ENCODE measurements at regions not wholly inside any gene's neighbourhood (a gene's known extent, or its start where the extent isn't known, plus 50 kb on each side); places are given as distances from the start of the nearest gene placed in this dataset.

- ATAC-seq, result no peak
Observed at GRCh38 chr5:144794922-144795321, 624.2 kb downstream of the KCTD16 start.

DNA sequence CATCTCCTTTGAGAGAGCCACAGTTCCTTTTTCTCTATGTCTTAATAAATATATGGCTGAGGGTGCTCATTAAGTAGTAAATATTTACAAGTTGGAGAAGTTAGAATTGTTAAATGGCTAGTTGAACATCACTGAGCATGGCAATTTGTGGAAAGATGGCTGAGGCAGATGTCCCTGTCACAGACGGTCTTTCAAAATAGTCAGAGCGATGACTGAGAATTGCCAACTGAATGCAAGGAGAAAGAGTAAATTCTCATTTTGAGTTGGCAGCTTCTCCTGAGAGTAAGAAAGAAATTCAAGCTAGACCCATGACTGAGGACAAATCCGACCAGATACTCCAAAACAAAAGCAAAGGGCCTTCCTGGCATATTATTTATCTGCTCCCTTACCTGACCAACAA lies 617.9 kb downstream of the KCTD16 start:
- no peak for ATAC-seq
- TF ChIP-seq SNAI2 (CRISPR knock-in tag; IDR thresholded peaks at IDR 0.05), result no peak
- TF ChIP-seq, protein P1, sequence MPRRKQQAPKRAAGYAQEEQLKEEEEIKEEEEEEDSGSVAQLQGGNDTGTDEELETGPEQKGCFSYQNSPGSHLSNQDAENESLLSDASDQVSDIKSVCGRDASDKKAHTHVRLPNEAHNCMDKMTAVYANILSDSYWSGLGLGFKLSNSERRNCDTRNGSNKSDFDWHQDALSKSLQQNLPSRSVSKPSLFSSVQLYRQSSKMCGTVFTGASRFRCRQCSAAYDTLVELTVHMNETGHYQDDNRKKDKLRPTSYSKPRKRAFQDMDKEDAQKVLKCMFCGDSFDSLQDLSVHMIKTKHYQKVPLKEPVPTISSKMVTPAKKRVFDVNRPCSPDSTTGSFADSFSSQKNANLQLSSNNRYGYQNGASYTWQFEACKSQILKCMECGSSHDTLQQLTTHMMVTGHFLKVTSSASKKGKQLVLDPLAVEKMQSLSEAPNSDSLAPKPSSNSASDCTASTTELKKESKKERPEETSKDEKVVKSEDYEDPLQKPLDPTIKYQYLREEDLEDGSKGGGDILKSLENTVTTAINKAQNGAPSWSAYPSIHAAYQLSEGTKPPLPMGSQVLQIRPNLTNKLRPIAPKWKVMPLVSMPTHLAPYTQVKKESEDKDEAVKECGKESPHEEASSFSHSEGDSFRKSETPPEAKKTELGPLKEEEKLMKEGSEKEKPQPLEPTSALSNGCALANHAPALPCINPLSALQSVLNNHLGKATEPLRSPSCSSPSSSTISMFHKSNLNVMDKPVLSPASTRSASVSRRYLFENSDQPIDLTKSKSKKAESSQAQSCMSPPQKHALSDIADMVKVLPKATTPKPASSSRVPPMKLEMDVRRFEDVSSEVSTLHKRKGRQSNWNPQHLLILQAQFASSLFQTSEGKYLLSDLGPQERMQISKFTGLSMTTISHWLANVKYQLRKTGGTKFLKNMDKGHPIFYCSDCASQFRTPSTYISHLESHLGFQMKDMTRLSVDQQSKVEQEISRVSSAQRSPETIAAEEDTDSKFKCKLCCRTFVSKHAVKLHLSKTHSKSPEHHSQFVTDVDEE (CRISPR knock-in tag; IDR thresholded peaks at IDR 0.05), result no peak
- no peak for TF ChIP-seq POU6F1 (CRISPR knock-in tag; IDR thresholded peaks at IDR 0.05; ENCODE audit: borderline replicate concordance, low read depth)
- no peak for TF ChIP-seq OSR1 (CRISPR knock-in tag; IDR thresholded peaks at IDR 0.05)
- no peak for TF ChIP-seq ARNTL (CRISPR knock-in tag; IDR thresholded peaks at IDR 0.05; ENCODE audit: borderline replicate concordance, low read depth)
- no peak for TF ChIP-seq ZNF565 (CRISPR knock-in tag; conservative IDR thresholded peaks at IDR 0.05; ENCODE audit: low read depth)
- TF ChIP-seq ZNF70 (CRISPR knock-in tag; IDR thresholded peaks at IDR 0.05), result no peak
- TF ChIP-seq ZFP30 (CRISPR knock-in tag; IDR thresholded peaks at IDR 0.05), result no peak
- TF ChIP-seq CSDC2 (CRISPR knock-in tag; IDR thresholded peaks at IDR 0.05), result no peak

More at GRCh38 chr5:144794922-144795321, 624.2 kb downstream of the KCTD16 start:
- TF ChIP-seq CREB5 (CRISPR knock-in tag; IDR thresholded peaks at IDR 0.05; ENCODE audit: low read depth), result no peak
- TF ChIP-seq ZFP30 (CRISPR knock-in tag; IDR thresholded peaks at IDR 0.05), result no peak
- TF ChIP-seq PPARA (CRISPR knock-in tag; IDR thresholded peaks at IDR 0.05; ENCODE audit: borderline replicate concordance), result no peak
- no peak for TF ChIP-seq GLIS3 (CRISPR knock-in tag; IDR thresholded peaks at IDR 0.05)
- no peak for TF ChIP-seq TOX (CRISPR knock-in tag; IDR thresholded peaks at IDR 0.05; ENCODE audit: borderline replicate concordance)
- TF ChIP-seq ZFP3 (CRISPR knock-in tag; IDR thresholded peaks at IDR 0.05), result no peak
- TF ChIP-seq CSRNP3 (CRISPR knock-in tag; IDR thresholded peaks at IDR 0.05), result no peak
- TF ChIP-seq ZNF70 (CRISPR knock-in tag; IDR thresholded peaks at IDR 0.05), result no peak
- TF ChIP-seq TCF4 (CRISPR knock-in tag; IDR thresholded peaks at IDR 0.05; ENCODE audit: borderline replicate concordance), result no peak
- no peak for TF ChIP-seq ESRRG (CRISPR knock-in tag; IDR thresholded peaks at IDR 0.05)
- no peak for TF ChIP-seq ZC3H10 (CRISPR knock-in tag; IDR thresholded peaks at IDR 0.05)
- no peak for TF ChIP-seq RARB (CRISPR knock-in tag; IDR thresholded peaks at IDR 0.05)
- TF ChIP-seq POU6F1 (CRISPR knock-in tag; IDR thresholded peaks at IDR 0.05; ENCODE audit: borderline replicate concordance, low read depth), result no peak
- no peak for TF ChIP-seq ISL1 (CRISPR knock-in tag; IDR thresholded peaks at IDR 0.05)
- no peak for TF ChIP-seq CSDC2 (CRISPR knock-in tag; IDR thresholded peaks at IDR 0.05)
- TF ChIP-seq, protein P1 (CRISPR knock-in tag; IDR thresholded peaks at IDR 0.05), result no peak
- no peak for TF ChIP-seq ZNF565 (CRISPR knock-in tag; conservative IDR thresholded peaks at IDR 0.05; ENCODE audit: low read depth)
- TF ChIP-seq PATZ1 (CRISPR knock-in tag; IDR thresholded peaks at IDR 0.05; ENCODE audit: borderline replicate concordance), result no peak
- no peak for TF ChIP-seq OSR1 (CRISPR knock-in tag; IDR thresholded peaks at IDR 0.05)
